SK-N-SH (cell line): ENCODE measurements at regions not wholly inside any gene's neighbourhood (a gene's known extent, or its start where the extent isn't known, plus 50 kb on each side); places are given as distances from the start of the nearest gene placed in this dataset.
A peak's percentile ranks its signal among the peaks of the same experiment; 100 is the strongest.

ENCODE experiments used
- CTCF ChIA-PET: fragments of 300-600, 350-600 bp; formaldehyde crosslinking; extraction: SDS; loops from one replicate; lab custom pipeline; 2021; lab: Yijun Ruan, JAX
- POLR2A ChIA-PET: fragments of 350-600 bp; sonication (Branson Sonifier 250); formaldehyde crosslinking; extraction: SDS; loops from one replicate; lab custom pipeline; 2020; ENCODE audit warnings: antibody characterized with exemption, inconsistent platforms; lab: Yijun Ruan, JAX
- DNase-seq: peaks from one replicate; pipeline ENCODE4 v3.0.0; 2012
- H2AFZ ChIP-seq: fragments of 200-600 bp; sonication (generic); 2 replicates; pipeline ENCODE4 v1.8.1; 2016; ENCODE audit warnings: antibody characterized with exemption, mild to moderate bottlenecking, low read depth
- H3F3A ChIP-seq: fragments of 200-600 bp; sonication (generic); replicated peaks from 2 replicates; pipeline ENCODE3; 2016; ENCODE audit warnings: antibody characterized with exemption, mild to moderate bottlenecking; ENCODE audit not compliant: insufficient read depth
- H3K27ac ChIP-seq, 2 experiments: fragments of 200-500 bp in 1 of 2; fragments of 200-600 bp in 1 of 2; sonication (Bioruptor generic) in 1 of 2; sonication (generic), shearing (Covaris generic) in 1 of 2; 2 replicates each; pipeline versions ENCODE4 v1.5.1 to v1.6.1; 2014 to 2016; ENCODE audit warnings: low read depth in 2 of 2, inconsistent platforms in 1 of 2, low read length in 1 of 2, mild to moderate bottlenecking in 1 of 2, mixed read lengths in 1 of 2
- H3K27me3 ChIP-seq: fragments of 200-600 bp; sonication (generic), shearing (Covaris generic); 2 replicates; pipeline ENCODE4 v1.6.1; 2016; ENCODE audit warnings: mixed run types; ENCODE audit not compliant: insufficient read depth
- H3K36me3 ChIP-seq, 2 experiments: fragments of 200-500 bp in 1 of 2; fragments of 200-600 bp in 1 of 2; sonication (Bioruptor generic) in 1 of 2; sonication (generic) in 1 of 2; replicated peaks in 1 of 2; 2 replicates each; pipeline versions ENCODE3 to v1.5.1; 2014 to 2016; ENCODE audit warnings: low read length in 1 of 2, mild to moderate bottlenecking in 1 of 2; ENCODE audit not compliant: insufficient read depth in 2 of 2, control insufficient read depth in 1 of 2
- H3K4me1 ChIP-seq, 2 experiments: fragments of 200-500 bp in 1 of 2; fragments of 200-600 bp in 1 of 2; sonication (Bioruptor generic) in 1 of 2; sonication (generic), shearing (Covaris generic) in 1 of 2; 2 replicates each; pipeline versions ENCODE4 v1.5.1 to v1.6.1; 2014 to 2016; ENCODE audit warnings: low read depth in 1 of 2, low read length in 1 of 2, mixed run types in 1 of 2; ENCODE audit not compliant: insufficient read depth in 2 of 2, control insufficient read depth in 1 of 2
- H3K4me2 ChIP-seq: fragments of 200-600 bp; sonication (generic), shearing (Covaris generic); 2 replicates; pipeline ENCODE4 v1.6.1; 2017; ENCODE audit warnings: mixed run types
- H3K4me3 ChIP-seq, 2 experiments: fragments of 200-500 bp in 1 of 2; fragments of 200-600 bp in 1 of 2; sonication (Bioruptor generic) in 1 of 2; sonication (generic), shearing (Covaris generic) in 1 of 2; 2 replicates each; pipeline versions ENCODE4 v1.5.1 to v1.8.1; 2014 to 2016; ENCODE audit warnings: low read depth in 2 of 2, inconsistent platforms in 1 of 2, low read length in 1 of 2, mild to moderate bottlenecking in 1 of 2, mixed read lengths in 1 of 2, moderate library complexity in 1 of 2
- H3K79me2 ChIP-seq: fragments of 200-600 bp; sonication (generic); 2 replicates; pipeline ENCODE4 v1.8.1; 2017; ENCODE audit warnings: mild to moderate bottlenecking; ENCODE audit not compliant: insufficient read depth
- H3K9ac ChIP-seq: fragments of 200-600 bp; sonication (generic); 2 replicates; pipeline ENCODE4 v1.6.1; 2017; ENCODE audit warnings: mixed run types
- H3K9me2 ChIP-seq: fragments of 200-600 bp; sonication (generic); 2 replicates; pipeline ENCODE4 v1.6.1; 2017; ENCODE audit warnings: mixed run types
- H3K9me3 ChIP-seq: fragments of 200-600 bp; sonication (generic); 2 replicates; pipeline ENCODE4 v1.6.1; 2017; ENCODE audit warnings: mixed run types, mild to moderate bottlenecking, moderate library complexity
- H4K20me1 ChIP-seq: fragments of 200-600 bp; sonication (generic); 2 replicates; pipeline ENCODE4 v1.6.1; 2017; ENCODE audit warnings: mild to moderate bottlenecking, mixed run types; ENCODE audit not compliant: insufficient read depth
- CHD2 ChIP-seq: fragments of 150-350 bp; IDR thresholded peaks from 2 replicates; pipeline ENCODE4 v1.6.1; 2018; ENCODE audit warnings: low read length; ENCODE audit not compliant: partially characterized antibody
- ELF1 ChIP-seq: IDR thresholded peaks from 2 replicates; pipeline ENCODE4 v1.4.0; 2012
- EP300 ChIP-seq, 2 experiments: IDR thresholded peaks; 2 replicates each; pipeline versions ENCODE4 v1.4.0 to v1.6.1; 2012; ENCODE audit warnings: borderline replicate concordance in 1 of 2, low read depth in 1 of 2, low read length in 1 of 2
- EZH2phosphoT487 ChIP-seq: fragments of 200-600 bp; sonication (generic); IDR thresholded peaks from 2 replicates; pipeline ENCODE4 v1.6.1; 2017; ENCODE audit warnings: low read depth, mixed run types, mild to moderate bottlenecking, antibody characterized with exemption, moderate library complexity, borderline replicate concordance
- FOXM1 ChIP-seq: IDR thresholded peaks from 2 replicates; pipeline ENCODE4 v1.4.0; 2012; ENCODE audit warnings: low read depth, mild to moderate bottlenecking
- JUND ChIP-seq: IDR thresholded peaks from 2 replicates; pipeline ENCODE4 v1.4.0; 2012
- MEF2A ChIP-seq: IDR thresholded peaks from 2 replicates; pipeline ENCODE4 v1.4.0; 2012; ENCODE audit warnings: low read depth, borderline replicate concordance
- NFIC ChIP-seq: IDR thresholded peaks from 2 replicates; pipeline ENCODE4 v1.4.0; 2012; ENCODE audit warnings: borderline replicate concordance
- NRF1 ChIP-seq: IDR thresholded peaks from 2 replicates; pipeline ENCODE4 v1.6.1; 2012; ENCODE audit warnings: low read depth, mild to moderate bottlenecking, low read length
- RFX5 ChIP-seq: IDR thresholded peaks from 2 replicates; pipeline ENCODE4 v1.6.1; 2012; ENCODE audit warnings: mild to moderate bottlenecking, improper control_type of control experiment, low read length
- RXRA ChIP-seq: IDR thresholded peaks from 2 replicates; pipeline ENCODE4 v1.4.0; 2012; ENCODE audit warnings: low read depth, mild to moderate bottlenecking, borderline replicate concordance
- SIN3A ChIP-seq: IDR thresholded peaks from 2 replicates; pipeline ENCODE4 v1.6.1; 2012; ENCODE audit warnings: low read depth, mild to moderate bottlenecking, low read length, moderate library complexity, borderline replicate concordance
- SMC3 ChIP-seq: IDR thresholded peaks from 2 replicates; pipeline ENCODE4 v1.6.1; 2012; ENCODE audit warnings: low read depth, low read length, improper control_type of control experiment
- TAF1 ChIP-seq: IDR thresholded peaks from 2 replicates; pipeline ENCODE4 v1.6.1; 2012; ENCODE audit warnings: low read depth, mild to moderate bottlenecking, low read length, moderate library complexity, borderline replicate concordance
- TCF12 ChIP-seq: IDR thresholded peaks from 2 replicates; pipeline ENCODE4 v1.4.0; 2012
- TEAD4 ChIP-seq: IDR thresholded peaks from 2 replicates; pipeline ENCODE4 v1.4.0; 2012; ENCODE audit warnings: mild to moderate bottlenecking, borderline replicate concordance; ENCODE audit not compliant: insufficient read depth
- WGBS: methylation state at CpG from one replicate; pipeline ENCODE4 v1.1.6; 2017; ENCODE audit warnings: low lambda C conversion rate; 5-methylcytosine and 5-hydroxymethylcytosine counted together
- TF ChIP-seq, protein P1 (sequence below): IDR thresholded peaks from 2 replicates; pipeline ENCODE4; 2012
- TF ChIP-seq, protein P2 (sequence below): IDR thresholded peaks from 2 replicates; pipeline ENCODE4 v1.4.0; 2012; ENCODE audit warnings: low read depth, borderline replicate concordance
- TF ChIP-seq, protein P3 (sequence below): IDR thresholded peaks from 2 replicates; pipeline ENCODE4 v1.6.1; 2012; ENCODE audit warnings: mild to moderate bottlenecking, low read depth, low read length, moderate library complexity
- TF ChIP-seq, protein P4 (sequence below): fragments of 150-350 bp; IDR thresholded peaks from 2 replicates; pipeline ENCODE4 v1.6.1; 2016; ENCODE audit warnings: mild to moderate bottlenecking, low read depth, low read length

DNA sequence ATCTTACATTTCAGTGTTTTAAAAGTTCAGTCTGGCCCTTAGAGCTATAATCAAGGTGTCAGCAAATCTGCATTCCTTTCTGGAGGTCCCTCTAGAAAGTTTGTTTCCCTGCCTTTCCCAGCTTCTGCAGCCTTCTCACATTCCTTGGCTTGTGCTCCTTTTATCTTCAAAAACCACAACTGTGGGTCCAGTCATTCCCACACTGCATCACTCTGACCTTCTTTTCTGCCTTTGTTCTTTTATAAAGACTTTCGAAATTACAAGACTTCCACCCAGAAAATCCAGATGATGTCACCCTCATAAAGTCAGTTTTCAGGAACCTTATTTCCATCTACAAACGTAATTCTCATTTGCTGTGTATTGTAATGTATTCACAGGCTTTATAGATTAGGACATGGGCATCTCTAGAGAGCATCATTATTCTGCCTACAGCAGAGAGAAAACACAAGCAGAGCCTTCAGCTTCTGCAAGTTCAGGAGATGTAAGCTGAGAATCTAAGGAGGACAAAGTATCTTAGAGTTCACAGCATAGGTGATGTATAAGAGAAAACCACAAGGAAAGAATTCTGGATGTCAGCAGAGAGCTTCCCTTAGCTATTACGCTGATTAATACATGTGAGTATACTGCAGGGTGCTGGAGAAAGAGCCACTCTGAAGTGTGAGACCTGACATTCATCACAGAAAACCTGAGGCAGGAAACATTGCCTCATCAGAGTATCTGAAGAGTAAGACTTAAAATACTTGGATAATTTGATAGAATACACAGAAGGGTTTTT, 1100.2 kb downstream of the CBLN2 start (continued):
- TF ChIP-seq NFIC, result peak; percentile 37; the same call in 1 of the 2 replicates
- no peak for TF ChIP-seq RFX5
- TF ChIP-seq, protein P1, sequence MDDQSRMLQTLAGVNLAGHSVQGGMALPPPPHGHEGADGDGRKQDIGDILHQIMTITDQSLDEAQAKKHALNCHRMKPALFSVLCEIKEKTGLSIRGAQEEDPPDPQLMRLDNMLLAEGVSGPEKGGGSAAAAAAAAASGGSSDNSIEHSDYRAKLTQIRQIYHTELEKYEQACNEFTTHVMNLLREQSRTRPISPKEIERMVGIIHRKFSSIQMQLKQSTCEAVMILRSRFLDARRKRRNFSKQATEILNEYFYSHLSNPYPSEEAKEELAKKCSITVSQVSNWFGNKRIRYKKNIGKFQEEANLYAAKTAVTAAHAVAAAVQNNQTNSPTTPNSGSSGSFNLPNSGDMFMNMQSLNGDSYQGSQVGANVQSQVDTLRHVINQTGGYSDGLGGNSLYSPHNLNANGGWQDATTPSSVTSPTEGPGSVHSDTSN, result peak; percentile 25; the same call in 1 of the 2 replicates
- peak; percentile 14; the same call in 1 of the 2 replicates for TF ChIP-seq JUND
- TF ChIP-seq EZH2phosphoT487, result no peak
- TF ChIP-seq, protein P2, sequence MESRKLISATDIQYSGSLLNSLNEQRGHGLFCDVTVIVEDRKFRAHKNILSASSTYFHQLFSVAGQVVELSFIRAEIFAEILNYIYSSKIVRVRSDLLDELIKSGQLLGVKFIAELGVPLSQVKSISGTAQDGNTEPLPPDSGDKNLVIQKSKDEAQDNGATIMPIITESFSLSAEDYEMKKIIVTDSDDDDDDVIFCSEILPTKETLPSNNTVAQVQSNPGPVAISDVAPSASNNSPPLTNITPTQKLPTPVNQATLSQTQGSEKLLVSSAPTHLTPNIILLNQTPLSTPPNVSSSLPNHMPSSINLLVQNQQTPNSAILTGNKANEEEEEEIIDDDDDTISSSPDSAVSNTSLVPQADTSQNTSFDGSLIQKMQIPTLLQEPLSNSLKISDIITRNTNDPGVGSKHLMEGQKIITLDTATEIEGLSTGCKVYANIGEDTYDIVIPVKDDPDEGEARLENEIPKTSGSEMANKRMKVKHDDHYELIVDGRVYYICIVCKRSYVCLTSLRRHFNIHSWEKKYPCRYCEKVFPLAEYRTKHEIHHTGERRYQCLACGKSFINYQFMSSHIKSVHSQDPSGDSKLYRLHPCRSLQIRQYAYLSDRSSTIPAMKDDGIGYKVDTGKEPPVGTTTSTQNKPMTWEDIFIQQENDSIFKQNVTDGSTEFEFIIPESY, result no peak
- TF ChIP-seq TCF12, result peak; percentile 19; the same call in 1 of the 2 replicates
- no peak for TF ChIP-seq EP300 (IDR thresholded peaks at IDR 0.05; ENCODE audit: borderline replicate concordance in 1 of 2, low read depth in 1 of 2, low read length in 1 of 2)

DNA sequence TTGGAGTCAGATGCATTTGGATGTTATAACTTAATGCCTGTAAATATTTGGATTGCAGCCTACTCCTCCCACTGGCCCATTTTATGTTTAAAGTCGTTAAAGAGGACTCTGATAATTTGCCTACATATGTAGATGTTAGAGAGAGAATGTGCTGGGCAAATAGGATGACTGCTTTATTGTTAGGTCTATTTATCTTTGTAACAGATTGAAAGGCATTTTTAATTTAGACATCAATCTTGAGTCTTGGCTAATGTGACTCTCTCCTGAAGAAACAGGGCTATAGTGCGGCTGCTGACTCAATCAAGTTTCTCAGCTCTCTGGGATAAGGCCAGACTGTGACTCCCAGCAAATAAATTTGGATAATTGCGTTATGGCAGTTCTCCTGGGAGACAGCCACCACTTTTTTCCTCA, 1101.4 kb downstream of the CBLN2 start:
- POLR2A ChIA-PET, result no interaction called here
- TF ChIP-seq TAF1 (no peak), SIN3A (no peak), TEAD4 (no peak), FOXM1 (no peak), JUND (peak; percentile 52), EP300 (IDR thresholded peaks at IDR 0.05; ENCODE audit: borderline replicate concordance in 1 of 2, low read depth in 1 of 2, low read length in 1 of 2) (peak in 1 of 2 experiments; percentile 46; a peak in 1 of 4 replicates), MEF2A (no peak), NRF1 (no peak), CHD2 (no peak), RXRA (no peak), SMC3 (no peak), ELF1 (no peak)
- TF ChIP-seq, protein P3, sequence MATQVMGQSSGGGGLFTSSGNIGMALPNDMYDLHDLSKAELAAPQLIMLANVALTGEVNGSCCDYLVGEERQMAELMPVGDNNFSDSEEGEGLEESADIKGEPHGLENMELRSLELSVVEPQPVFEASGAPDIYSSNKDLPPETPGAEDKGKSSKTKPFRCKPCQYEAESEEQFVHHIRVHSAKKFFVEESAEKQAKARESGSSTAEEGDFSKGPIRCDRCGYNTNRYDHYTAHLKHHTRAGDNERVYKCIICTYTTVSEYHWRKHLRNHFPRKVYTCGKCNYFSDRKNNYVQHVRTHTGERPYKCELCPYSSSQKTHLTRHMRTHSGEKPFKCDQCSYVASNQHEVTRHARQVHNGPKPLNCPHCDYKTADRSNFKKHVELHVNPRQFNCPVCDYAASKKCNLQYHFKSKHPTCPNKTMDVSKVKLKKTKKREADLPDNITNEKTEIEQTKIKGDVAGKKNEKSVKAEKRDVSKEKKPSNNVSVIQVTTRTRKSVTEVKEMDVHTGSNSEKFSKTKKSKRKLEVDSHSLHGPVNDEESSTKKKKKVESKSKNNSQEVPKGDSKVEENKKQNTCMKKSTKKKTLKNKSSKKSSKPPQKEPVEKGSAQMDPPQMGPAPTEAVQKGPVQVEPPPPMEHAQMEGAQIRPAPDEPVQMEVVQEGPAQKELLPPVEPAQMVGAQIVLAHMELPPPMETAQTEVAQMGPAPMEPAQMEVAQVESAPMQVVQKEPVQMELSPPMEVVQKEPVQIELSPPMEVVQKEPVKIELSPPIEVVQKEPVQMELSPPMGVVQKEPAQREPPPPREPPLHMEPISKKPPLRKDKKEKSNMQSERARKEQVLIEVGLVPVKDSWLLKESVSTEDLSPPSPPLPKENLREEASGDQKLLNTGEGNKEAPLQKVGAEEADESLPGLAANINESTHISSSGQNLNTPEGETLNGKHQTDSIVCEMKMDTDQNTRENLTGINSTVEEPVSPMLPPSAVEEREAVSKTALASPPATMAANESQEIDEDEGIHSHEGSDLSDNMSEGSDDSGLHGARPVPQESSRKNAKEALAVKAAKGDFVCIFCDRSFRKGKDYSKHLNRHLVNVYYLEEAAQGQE, result no peak
- TF ChIP-seq, protein P4, sequence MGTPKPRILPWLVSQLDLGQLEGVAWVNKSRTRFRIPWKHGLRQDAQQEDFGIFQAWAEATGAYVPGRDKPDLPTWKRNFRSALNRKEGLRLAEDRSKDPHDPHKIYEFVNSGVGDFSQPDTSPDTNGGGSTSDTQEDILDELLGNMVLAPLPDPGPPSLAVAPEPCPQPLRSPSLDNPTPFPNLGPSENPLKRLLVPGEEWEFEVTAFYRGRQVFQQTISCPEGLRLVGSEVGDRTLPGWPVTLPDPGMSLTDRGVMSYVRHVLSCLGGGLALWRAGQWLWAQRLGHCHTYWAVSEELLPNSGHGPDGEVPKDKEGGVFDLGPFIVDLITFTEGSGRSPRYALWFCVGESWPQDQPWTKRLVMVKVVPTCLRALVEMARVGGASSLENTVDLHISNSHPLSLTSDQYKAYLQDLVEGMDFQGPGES, result no peak
- TF ChIP-seq, protein P2, result no peak

More for the DNA sequence above, 1101.4 kb downstream of the CBLN2 start:
- no peak overlapping the region for H3K4me3 ChIP-seq
- 9% methylated on average over 3 of the region's 3 CpGs for WGBS
- H3K4me1 ChIP-seq, result peaks cover 3 to 13% of the 10 kb centered on the region in 2 experiments
- peaks cover 18% of the 10 kb centered on the region for H3F3A ChIP-seq
- no peaks in the 10 kb centered on the region for H3K9me2 ChIP-seq
- CTCF ChIA-PET, result interaction anchor here (1.1 kb wide), 1 partner anchor 16 kb away, joined by 3 read pairs; no protein-coding TSS in a partner anchor
- peak overlapping the region; percentile 4; the same call in 1 of the 2 replicates for H2AFZ ChIP-seq
- H3K9ac ChIP-seq, result no peak overlapping the region; the same call in 1 of the 2 replicates
- H3K36me3 ChIP-seq, result no peaks in the 10 kb centered on the region
- H4K20me1 ChIP-seq, result no peaks in the 10 kb centered on the region
- peak overlapping the region in 1 of 2 experiments; percentile 72; a peak in 3 of 4 replicates for H3K27ac ChIP-seq
- DNase-seq, result no peak
- no peaks in the 10 kb centered on the region for H3K9me3 ChIP-seq
- H3K4me2 ChIP-seq, result peak overlapping the region; percentile 34; the same call in 1 of the 2 replicates
- no peaks in the 10 kb centered on the region for H3K27me3 ChIP-seq
- H3K79me2 ChIP-seq, result no peaks in the 10 kb centered on the region
